Heart left ventricle (tissue), 16 donors: ENCODE measurements at regions not wholly inside any gene's neighbourhood (a gene's known extent, or its start where the extent isn't known, plus 50 kb on each side); places are given as distances from the start of the nearest gene placed in this dataset.

Experiments
- ATAC-seq, 4 donors: fragments of 200-7000 bp; cut with Tn5 transposase; one replicate each; pipeline ENCODE4 v1.9.1; 2020 to 2022; ENCODE audit warnings: moderate library complexity in 4 of 4, mild to moderate bottlenecking in 3 of 4, moderate number of reproducible peaks in 1 of 4
- DNase-seq, 5 donors: peaks; one replicate each; pipeline ENCODE4 v3.0.0-alpha.2; 2020
- H3K27ac ChIP-seq, 12 donors: fragments of 200-600 bp; sonication (generic) in 4 of 12; one replicate each; pipeline versions ENCODE4 v1.5.0 to v1.8.0; 2016 to 2022; ENCODE audit warnings: mild to moderate bottlenecking in 2 of 12
- H3K27me3 ChIP-seq, 9 donors: fragments of 200-600 bp; sonication (generic) in 2 of 9; one replicate each; pipeline versions ENCODE4 v1.5.1 to v1.8.0; 2016 to 2022; ENCODE audit warnings: mild to moderate bottlenecking in 3 of 9
- H3K36me3 ChIP-seq, 9 donors: fragments of 200-600 bp; sonication (generic) in 2 of 9; one replicate each; pipeline versions ENCODE4 v1.5.0 to v1.8.0; 2018 to 2022; ENCODE audit warnings: mild to moderate bottlenecking in 2 of 9
- H3K4me1 ChIP-seq, 12 donors: fragments of 200-600 bp; sonication (generic) in 4 of 12; one replicate each; pipeline versions ENCODE4 v1.5.0 to v1.8.0; 2016 to 2022; ENCODE audit warnings: mild to moderate bottlenecking in 3 of 12
- H3K4me3 ChIP-seq, 12 donors: fragments of 200-600 bp; sonication (generic) in 4 of 12; one replicate each; pipeline versions ENCODE4 v1.5.0 to v1.8.0; 2017 to 2022; ENCODE audit warnings: mild to moderate bottlenecking in 9 of 12, moderate library complexity in 4 of 12
- H3K9me3 ChIP-seq, 12 donors: fragments of 200-600 bp; sonication (generic) in 4 of 12; one replicate each; pipeline versions ENCODE4 v1.5.0 to v1.8.0; 2016 to 2022; ENCODE audit warnings: mild to moderate bottlenecking in 1 of 12
- POLR2A ChIP-seq, 2 donors: fragments of 450-650 bp; IDR thresholded peaks; one replicate each; pipeline ENCODE4 v1.6.1; 2017; ENCODE audit warnings: antibody characterized with exemption in 2 of 2, mild to moderate bottlenecking in 2 of 2, moderate library complexity in 2 of 2
- WGBS, 4 donors: extraction: QIAGEN DNeasy Blood & Tissue Kit in 2 of 4; methylation state at CpG; one replicate each; pipeline versions ENCODE4 v1.1.5 to v1.1.7; 2013 to 2018; 5-methylcytosine and 5-hydroxymethylcytosine counted together
- intact Hi-C, 10 donors: fragments of 100-400 bp; cut with DNase I; formaldehyde crosslinking; loops; one replicate each; pipeline versions ENCODE4 v1.11.1 to v1.14.2; 2022
- TF ChIP-seq, protein P1 (sequence below), 12 donors: fragments of 200-600 bp; sonication (generic) in 4 of 12; IDR thresholded peaks; one replicate each; pipeline versions ENCODE4 v1.5.0 to v1.8.0; 2018 to 2022; ENCODE audit warnings: antibody characterized with exemption in 12 of 12, mild to moderate bottlenecking in 5 of 12
- donor health status: ischemic (EF 13 %, LVEDD 7.1; RV severe dilation, severe dysfunction).
- donor health status: healthy with polysubstance abuse.
- donor health status: DM: no; HTN: yes; CAD: no.
- donor health status: DM: no; HTN: no; CAD: no.
- donor health status: ischemic (EF 25% LVEDD 6.9; RV normal size, moderate dysfunction).
- donor health status: ischemic (EF 25% LVEDD 5.7; RV mildly dilated, moderate dysfunction).
- donor health status: healthy.
- donor health status: DM: yes; HTN: yes; CAD: no.
- donor health status: ischemic (EF 35%, LVEDD 5.7; RV mildly dilated, moderate dysfunction).
- donor health status: nonischemic (EF 11% LVEDD 7.7; RV severe dilation, severe dysfunction).
- donor health status: DM: yes; HTN: yes; CAD: no.
- donor health status: PGD.
- donor health status: ischemic (EF 29% LVEDD 5.4; RV normal size, mild dysfunction).
- donor health status: nonischemic (EF 23%, LVEDD 6.1; RV moderate dilation, normal function).

DNA sequence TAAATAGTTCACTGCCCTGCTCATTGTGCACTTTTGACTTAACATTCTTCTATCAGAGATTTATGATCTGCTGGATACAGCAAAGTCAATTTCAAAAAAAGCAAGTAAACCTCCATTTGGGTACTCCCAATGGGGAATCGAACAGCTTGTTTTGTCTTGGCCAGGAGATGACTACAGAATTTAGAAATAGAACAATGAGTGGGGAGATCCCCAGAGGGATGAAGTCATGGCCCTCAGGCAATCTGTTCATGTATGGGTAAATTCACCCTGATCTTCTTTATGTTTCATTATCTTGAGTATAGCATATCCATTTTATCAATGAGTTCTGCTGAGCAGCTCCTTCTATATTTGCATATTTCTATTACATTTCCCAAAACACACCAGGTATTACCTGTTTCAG, 1681.9 kb downstream of the HACE1 start:
- 0 to 82% (median 20%) methylated on average over 1 of the region's 1 CpG for WGBS, 4 donors
- no peak overlapping the region for H3K27ac ChIP-seq

GRCh38 chr6:103175056-103175455, 1684.7 kb downstream of the HACE1 start:
- H3K9me3 ChIP-seq, result peaks cover 0 to 2% (median 0%) of the 10 kb centered on the region in 12 donors
- WGBS, 4 donors, result 40 to 56% (median 47%) methylated on average over 1 of the region's 1 CpG
- DNase-seq (no peak), ATAC-seq (no peak)
- H3K27me3 ChIP-seq, result no peaks in the 10 kb centered on the region
- TF ChIP-seq, protein P1, sequence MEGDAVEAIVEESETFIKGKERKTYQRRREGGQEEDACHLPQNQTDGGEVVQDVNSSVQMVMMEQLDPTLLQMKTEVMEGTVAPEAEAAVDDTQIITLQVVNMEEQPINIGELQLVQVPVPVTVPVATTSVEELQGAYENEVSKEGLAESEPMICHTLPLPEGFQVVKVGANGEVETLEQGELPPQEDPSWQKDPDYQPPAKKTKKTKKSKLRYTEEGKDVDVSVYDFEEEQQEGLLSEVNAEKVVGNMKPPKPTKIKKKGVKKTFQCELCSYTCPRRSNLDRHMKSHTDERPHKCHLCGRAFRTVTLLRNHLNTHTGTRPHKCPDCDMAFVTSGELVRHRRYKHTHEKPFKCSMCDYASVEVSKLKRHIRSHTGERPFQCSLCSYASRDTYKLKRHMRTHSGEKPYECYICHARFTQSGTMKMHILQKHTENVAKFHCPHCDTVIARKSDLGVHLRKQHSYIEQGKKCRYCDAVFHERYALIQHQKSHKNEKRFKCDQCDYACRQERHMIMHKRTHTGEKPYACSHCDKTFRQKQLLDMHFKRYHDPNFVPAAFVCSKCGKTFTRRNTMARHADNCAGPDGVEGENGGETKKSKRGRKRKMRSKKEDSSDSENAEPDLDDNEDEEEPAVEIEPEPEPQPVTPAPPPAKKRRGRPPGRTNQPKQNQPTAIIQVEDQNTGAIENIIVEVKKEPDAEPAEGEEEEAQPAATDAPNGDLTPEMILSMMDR (IDR thresholded peaks at IDR 0.05), result no peak
- TF ChIP-seq POLR2A (IDR thresholded peaks at IDR 0.05), result no peak
- H3K36me3 ChIP-seq, result no peaks in the 10 kb centered on the region
- H3K27ac ChIP-seq, result no peak overlapping the region
- no peaks in the 10 kb centered on the region for H3K4me1 ChIP-seq
- H3K4me3 ChIP-seq, result no peak overlapping the region
- intact Hi-C loops, result no loop called here

More for the DNA sequence above, 1681.9 kb downstream of the HACE1 start:
- H3K4me1 ChIP-seq, result no peaks in the 10 kb centered on the region
- no peak overlapping the region for H3K4me3 ChIP-seq
- intact Hi-C loops, result no loop called here
- no peak for ATAC-seq
- TF ChIP-seq POLR2A (IDR thresholded peaks at IDR 0.05), result no peak
- TF ChIP-seq, protein P1 (IDR thresholded peaks at IDR 0.05), result no peak
- H3K9me3 ChIP-seq, result peaks cover 0 to 2% (median 0%) of the 10 kb centered on the region in 12 donors
- H3K36me3 ChIP-seq, result no peaks in the 10 kb centered on the region
- no peaks in the 10 kb centered on the region for H3K27me3 ChIP-seq
- no peak for DNase-seq

DNA sequence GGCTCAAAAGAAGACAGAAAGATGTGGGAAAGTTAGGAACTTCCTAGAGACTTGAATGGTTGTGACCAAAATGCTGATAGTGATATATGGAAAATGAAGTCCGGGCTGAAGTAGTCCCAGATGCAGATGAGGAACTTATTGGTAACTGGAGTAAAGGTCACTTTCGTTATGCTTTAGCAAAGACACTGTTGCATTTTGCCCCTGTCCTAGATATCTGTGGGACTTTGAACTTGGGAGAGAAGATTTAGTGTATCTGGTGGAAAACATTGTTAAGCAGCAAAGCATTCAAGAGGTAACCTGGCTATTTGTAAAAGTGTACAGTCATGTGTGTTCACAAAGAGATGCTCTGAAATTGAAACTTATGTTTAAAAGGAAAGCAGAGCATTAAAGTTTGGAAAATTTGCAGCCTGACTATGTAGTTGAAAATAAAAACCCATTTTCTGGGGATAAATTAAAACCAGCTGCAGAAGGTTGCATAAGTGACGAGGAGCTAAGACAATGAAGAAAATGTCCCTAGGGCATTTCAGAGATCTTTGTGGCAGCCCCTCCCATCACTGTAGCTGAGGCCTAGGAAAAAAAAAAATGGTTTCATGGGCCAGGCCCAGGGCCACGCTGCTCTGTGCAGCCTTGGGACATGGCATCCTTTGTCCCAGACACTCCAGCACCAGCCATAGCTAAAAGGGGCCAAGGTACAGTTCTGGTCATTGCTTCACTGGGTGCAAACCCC, 1692.2 kb downstream of the HACE1 start:
- intact Hi-C loops, result no loop called here
- H3K4me3 ChIP-seq, result no peak overlapping the region
- no peaks in the 10 kb centered on the region for H3K9me3 ChIP-seq
- H3K36me3 ChIP-seq, result no peaks in the 10 kb centered on the region
- H3K27me3 ChIP-seq, result no peaks in the 10 kb centered on the region
- no peaks in the 10 kb centered on the region for H3K4me1 ChIP-seq
- ATAC-seq, result no peak
- WGBS, 4 donors, result 74 to 86% (median 77%) methylated on average over 4 of the region's 4 CpGs
- TF ChIP-seq, protein P1 (IDR thresholded peaks at IDR 0.05), result no peak
- no peak for DNase-seq
- no peak overlapping the region for H3K27ac ChIP-seq

- TF ChIP-seq, protein P1 (IDR thresholded peaks at IDR 0.05), result no peak
- no peak for TF ChIP-seq POLR2A (IDR thresholded peaks at IDR 0.05)
- Histone ChIP-seq H3K36me3 (no peaks in the 10 kb centered on the region), H3K9me3 (no peaks in the 10 kb centered on the region), H3K27me3 (no peaks in the 10 kb centered on the region), H3K4me1 (peaks cover 0 to 5% (median 0%) of the 10 kb centered on the region in 12 donors), H3K4me3 (no peak overlapping the region), H3K27ac (no peak overlapping the region)
- ATAC-seq, result no peak
- no peak for DNase-seq
- intact Hi-C loops, result no loop called here
- 32 to 41% (median 40%) methylated on average over 4 of the region's 4 CpGs for WGBS, 4 donors
These were observed 1704.7 kb downstream of the HACE1 start for GRCh38 chr6:103154779-103155572.
